ENCODE measurements at regions not wholly inside any gene's neighbourhood (a gene's known extent, or its start where the extent isn't known, plus 50 kb on each side); places are given as distances from the start of the nearest gene placed in this dataset.
"Not testable (repeated sequence)": the region's sequence is repeated elsewhere in the genome, so short reads cannot be mapped to it uniquely, and the experiment has no call there.

- TF ChIP-seq, protein P1, sequence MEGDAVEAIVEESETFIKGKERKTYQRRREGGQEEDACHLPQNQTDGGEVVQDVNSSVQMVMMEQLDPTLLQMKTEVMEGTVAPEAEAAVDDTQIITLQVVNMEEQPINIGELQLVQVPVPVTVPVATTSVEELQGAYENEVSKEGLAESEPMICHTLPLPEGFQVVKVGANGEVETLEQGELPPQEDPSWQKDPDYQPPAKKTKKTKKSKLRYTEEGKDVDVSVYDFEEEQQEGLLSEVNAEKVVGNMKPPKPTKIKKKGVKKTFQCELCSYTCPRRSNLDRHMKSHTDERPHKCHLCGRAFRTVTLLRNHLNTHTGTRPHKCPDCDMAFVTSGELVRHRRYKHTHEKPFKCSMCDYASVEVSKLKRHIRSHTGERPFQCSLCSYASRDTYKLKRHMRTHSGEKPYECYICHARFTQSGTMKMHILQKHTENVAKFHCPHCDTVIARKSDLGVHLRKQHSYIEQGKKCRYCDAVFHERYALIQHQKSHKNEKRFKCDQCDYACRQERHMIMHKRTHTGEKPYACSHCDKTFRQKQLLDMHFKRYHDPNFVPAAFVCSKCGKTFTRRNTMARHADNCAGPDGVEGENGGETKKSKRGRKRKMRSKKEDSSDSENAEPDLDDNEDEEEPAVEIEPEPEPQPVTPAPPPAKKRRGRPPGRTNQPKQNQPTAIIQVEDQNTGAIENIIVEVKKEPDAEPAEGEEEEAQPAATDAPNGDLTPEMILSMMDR (IDR thresholded peaks at IDR 0.05) = not testable (repeated sequence)
- not testable (repeated sequence) for TF ChIP-seq SIN3A (IDR thresholded peaks at IDR 0.05; ENCODE audit: borderline replicate concordance, insufficient read depth, low read depth, low read length); TCF7L2 (IDR thresholded peaks at IDR 0.05; ENCODE audit: low read depth, low read length); POLR2AphosphoS5 (IDR thresholded peaks at IDR 0.05; ENCODE audit: low read depth, low read length)
Observed at GRCh38 chr15:69684823-69685222, 232.2 kb downstream of the RPLP1 start.
